ENCODE measurements at regions not wholly inside any gene's neighbourhood (a gene's known extent, or its start where the extent isn't known, plus 50 kb on each side); places are given as distances from the start of the nearest gene placed in this dataset.

DNA sequence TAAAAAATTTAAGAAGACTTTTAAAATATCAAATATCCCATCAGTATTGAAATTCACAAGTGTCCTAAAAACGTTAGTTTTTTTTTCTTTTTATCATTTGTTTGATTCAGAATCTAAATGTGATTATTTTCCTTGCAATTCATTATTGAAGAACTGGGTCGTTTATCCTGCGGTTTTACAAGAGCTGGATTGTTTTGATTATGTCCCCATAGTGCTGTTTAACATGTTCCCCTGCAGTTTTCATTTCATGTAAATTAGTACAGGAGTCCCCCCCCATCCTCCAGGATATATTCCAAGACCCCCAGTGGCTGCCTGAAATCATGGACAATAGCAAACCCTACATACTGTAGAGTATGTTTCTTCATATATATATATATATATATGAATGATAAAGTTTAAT, 105.7 kb downstream of the KCTD15 start:
- TF ChIP-seq, protein P1, sequence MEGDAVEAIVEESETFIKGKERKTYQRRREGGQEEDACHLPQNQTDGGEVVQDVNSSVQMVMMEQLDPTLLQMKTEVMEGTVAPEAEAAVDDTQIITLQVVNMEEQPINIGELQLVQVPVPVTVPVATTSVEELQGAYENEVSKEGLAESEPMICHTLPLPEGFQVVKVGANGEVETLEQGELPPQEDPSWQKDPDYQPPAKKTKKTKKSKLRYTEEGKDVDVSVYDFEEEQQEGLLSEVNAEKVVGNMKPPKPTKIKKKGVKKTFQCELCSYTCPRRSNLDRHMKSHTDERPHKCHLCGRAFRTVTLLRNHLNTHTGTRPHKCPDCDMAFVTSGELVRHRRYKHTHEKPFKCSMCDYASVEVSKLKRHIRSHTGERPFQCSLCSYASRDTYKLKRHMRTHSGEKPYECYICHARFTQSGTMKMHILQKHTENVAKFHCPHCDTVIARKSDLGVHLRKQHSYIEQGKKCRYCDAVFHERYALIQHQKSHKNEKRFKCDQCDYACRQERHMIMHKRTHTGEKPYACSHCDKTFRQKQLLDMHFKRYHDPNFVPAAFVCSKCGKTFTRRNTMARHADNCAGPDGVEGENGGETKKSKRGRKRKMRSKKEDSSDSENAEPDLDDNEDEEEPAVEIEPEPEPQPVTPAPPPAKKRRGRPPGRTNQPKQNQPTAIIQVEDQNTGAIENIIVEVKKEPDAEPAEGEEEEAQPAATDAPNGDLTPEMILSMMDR (conservative IDR thresholded peaks at IDR 0.05; ENCODE audit: low read depth, low read length), result no peak
- no peak for TF ChIP-seq EZH2 (IDR thresholded peaks at IDR 0.05; ENCODE audit: borderline replicate concordance, low read depth, low read length, poor library complexity, severe bottlenecking)

All from A673 (cell line).